ENCODE measurements at regions not wholly inside any gene's neighbourhood (a gene's known extent, or its start where the extent isn't known, plus 50 kb on each side); places are given as distances from the start of the nearest gene placed in this dataset.
A peak's percentile ranks its signal among the peaks of the same experiment; 100 is the strongest.

DNA sequence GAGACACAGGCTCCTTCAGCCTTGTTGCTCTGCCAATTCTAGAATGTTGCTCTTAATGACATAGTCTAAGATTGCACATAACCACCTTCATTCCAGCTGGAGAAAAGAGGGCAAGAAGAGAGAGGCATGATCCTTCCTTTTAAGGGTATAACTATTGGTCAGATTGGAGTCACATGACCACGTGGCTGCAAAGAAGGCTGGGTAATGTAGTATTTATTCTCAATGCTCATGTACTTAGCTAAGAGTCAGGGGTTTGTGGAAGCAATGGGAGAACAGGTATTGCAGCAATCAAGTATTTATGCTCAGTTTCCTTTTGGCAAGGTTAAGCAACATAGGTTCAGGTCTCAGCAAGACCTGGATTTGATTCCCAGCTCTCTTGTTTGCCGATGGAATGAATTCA lies 298.8 kb upstream of the TBX3 start:
- Histone ChIP-seq H3K27ac (no peak overlapping the region), H3K9me3 (no peaks in the 10 kb centered on the region), H3K36me3 (ENCODE audit: insufficient read depth in 1 of 2, low read depth in 1 of 2) (no peaks in the 10 kb centered on the region), H3K4me3 (no peak overlapping the region), H3K27me3 (ENCODE audit: insufficient read depth in 3 of 3, low read length in 2 of 3) (no peaks in the 10 kb centered on the region), H3K4me1 (no peaks in the 10 kb centered on the region)
- TF ChIP-seq, protein P1, sequence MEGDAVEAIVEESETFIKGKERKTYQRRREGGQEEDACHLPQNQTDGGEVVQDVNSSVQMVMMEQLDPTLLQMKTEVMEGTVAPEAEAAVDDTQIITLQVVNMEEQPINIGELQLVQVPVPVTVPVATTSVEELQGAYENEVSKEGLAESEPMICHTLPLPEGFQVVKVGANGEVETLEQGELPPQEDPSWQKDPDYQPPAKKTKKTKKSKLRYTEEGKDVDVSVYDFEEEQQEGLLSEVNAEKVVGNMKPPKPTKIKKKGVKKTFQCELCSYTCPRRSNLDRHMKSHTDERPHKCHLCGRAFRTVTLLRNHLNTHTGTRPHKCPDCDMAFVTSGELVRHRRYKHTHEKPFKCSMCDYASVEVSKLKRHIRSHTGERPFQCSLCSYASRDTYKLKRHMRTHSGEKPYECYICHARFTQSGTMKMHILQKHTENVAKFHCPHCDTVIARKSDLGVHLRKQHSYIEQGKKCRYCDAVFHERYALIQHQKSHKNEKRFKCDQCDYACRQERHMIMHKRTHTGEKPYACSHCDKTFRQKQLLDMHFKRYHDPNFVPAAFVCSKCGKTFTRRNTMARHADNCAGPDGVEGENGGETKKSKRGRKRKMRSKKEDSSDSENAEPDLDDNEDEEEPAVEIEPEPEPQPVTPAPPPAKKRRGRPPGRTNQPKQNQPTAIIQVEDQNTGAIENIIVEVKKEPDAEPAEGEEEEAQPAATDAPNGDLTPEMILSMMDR (IDR thresholded peaks at IDR 0.05): no peak
- WGBS, 3 donors: 54 to 65% (median 60%) methylated on average over 2 of the region's 2 CpGs
- DNase-seq: no peak
- ATAC-seq: no peak
- intact Hi-C loops (cut with DNase I): no loop called here

DNA sequence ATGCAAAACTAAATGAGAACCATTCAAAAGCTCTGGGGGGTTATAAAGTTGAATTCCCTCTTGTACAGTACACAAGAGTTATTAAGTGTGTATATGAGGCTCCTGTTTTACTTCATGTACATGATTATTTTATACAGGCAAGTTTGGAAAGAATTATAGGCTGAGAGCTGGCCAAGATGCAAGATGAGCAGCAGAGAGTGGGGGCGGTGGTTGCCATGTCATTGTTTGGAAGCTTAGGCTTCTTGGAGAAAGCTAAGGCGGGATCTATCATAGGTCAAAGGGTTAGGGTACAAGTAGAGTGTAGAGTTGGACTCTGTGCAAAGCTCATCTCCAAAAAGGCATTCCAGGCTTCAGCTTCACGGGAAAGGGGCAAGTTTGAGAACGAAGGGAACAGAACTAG lies 297.1 kb upstream of the TBX3 start:
- 76 to 79% (median 76%) methylated on average over 4 of the region's 4 CpGs for WGBS, 3 donors
- DNase-seq (no peak), ATAC-seq (no peak)
- Histone ChIP-seq H3K4me3 (no peak overlapping the region), H3K27me3 (ENCODE audit: insufficient read depth in 3 of 3, low read length in 2 of 3) (no peaks in the 10 kb centered on the region), H3K27ac (no peak overlapping the region), H3K36me3 (ENCODE audit: insufficient read depth in 1 of 2, low read depth in 1 of 2) (no peaks in the 10 kb centered on the region), H3K9me3 (no peaks in the 10 kb centered on the region), H3K4me1 (no peaks in the 10 kb centered on the region)
- intact Hi-C loops (cut with DNase I): no loop called here
- TF ChIP-seq, protein P1 (IDR thresholded peaks at IDR 0.05): no peak

DNA sequence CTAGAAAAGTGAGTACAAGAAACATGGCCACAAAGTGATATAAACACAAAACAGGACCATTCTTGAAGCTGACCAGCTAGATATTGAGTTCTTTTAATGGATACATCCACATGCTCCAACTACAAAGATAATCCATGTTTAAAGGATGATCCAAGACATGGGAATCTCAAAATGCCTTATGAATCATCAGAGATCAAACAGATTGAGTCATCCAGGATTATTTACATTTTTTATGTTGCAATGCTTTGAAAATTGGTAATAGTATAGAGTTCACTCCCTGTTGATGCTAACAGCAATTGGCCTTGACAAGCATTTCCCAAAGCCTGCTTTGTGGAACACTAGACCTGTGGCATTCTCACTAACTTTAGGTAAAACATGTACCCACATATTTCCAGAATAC lies 293.0 kb upstream of the TBX3 start:
- H3K4me1 ChIP-seq: no peaks in the 10 kb centered on the region
- DNase-seq (no peak), ATAC-seq (no peak)
- H3K36me3 ChIP-seq (ENCODE audit: insufficient read depth in 1 of 2, low read depth in 1 of 2): no peaks in the 10 kb centered on the region
- no peak overlapping the region for H3K4me3 ChIP-seq
- H3K27me3 ChIP-seq (ENCODE audit: insufficient read depth in 3 of 3, low read length in 2 of 3): no peaks in the 10 kb centered on the region
- intact Hi-C loops (cut with DNase I): no loop called here
- no peak overlapping the region for H3K27ac ChIP-seq
- TF ChIP-seq, protein P1 (IDR thresholded peaks at IDR 0.05): no peak
- H3K9me3 ChIP-seq: no peaks in the 10 kb centered on the region

DNA sequence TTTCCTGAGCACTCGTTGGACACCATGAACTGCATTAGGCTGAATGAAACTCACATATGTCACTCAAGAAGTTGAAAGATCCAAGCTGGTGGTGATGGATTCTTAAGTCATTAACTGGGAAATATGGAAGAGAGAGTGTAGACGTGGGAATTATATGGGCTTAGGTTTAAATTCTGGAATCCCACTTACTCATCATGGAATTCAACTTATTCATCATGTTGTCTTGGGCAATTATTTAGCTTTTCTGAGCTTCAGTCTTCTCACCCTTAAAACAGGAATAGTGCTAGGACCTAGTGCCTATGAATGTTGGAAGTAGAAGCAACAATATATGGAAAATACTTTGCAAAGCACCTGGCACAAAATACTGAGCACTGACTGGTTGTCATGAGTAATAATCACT lies 292.4 kb upstream of the TBX3 start:
- TF ChIP-seq, protein P1 (IDR thresholded peaks at IDR 0.05): no peak
- 65 to 75% (median 68%) methylated on average over 2 of the region's 2 CpGs for WGBS, 3 donors
- Histone ChIP-seq H3K4me1 (no peaks in the 10 kb centered on the region), H3K27me3 (ENCODE audit: insufficient read depth in 3 of 3, low read length in 2 of 3) (no peaks in the 10 kb centered on the region), H3K27ac (no peak overlapping the region), H3K36me3 (ENCODE audit: insufficient read depth in 1 of 2, low read depth in 1 of 2) (no peaks in the 10 kb centered on the region), H3K9me3 (no peaks in the 10 kb centered on the region), H3K4me3 (no peak overlapping the region)
- DNase-seq (no peak), ATAC-seq (no peak)
- intact Hi-C loops (cut with DNase I): no loop called here

DNA sequence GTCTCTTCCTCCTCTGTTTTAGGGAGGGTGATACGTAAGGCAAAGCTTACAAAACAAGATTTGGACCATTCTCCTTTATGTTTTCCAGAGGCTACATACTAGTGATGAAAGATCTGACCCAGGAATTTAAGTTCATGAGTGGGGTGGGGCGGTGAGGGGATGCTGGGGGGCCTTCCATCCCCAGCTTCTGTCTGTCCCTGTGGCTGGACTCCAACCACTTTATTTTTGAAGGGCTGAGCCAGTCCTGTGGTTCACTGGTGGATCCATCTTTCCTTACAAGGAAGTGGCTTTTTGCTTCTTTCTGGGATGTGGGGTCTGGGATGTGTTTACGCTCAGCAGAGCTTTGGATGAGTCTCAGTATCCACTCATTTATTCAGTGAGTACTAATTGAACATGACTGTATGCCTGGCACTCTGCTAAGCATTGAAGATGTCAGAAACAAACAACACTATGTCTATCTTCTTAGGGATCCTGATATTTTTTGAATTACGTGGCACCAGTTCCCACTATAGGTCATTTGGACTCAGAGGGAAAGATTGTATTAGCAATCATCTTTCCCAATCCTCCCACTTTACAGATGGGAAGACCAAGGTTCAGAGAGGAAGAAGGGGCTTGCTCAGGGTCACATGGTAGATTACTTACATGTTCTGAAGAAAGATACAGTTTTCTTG lies 291.8 kb upstream of the TBX3 start:
- ATAC-seq (peak in 1 of 4 donors; percentile 15), DNase-seq (no peak)
- H3K36me3 ChIP-seq (ENCODE audit: insufficient read depth in 1 of 2, low read depth in 1 of 2): no peaks in the 10 kb centered on the region
- H3K27me3 ChIP-seq (ENCODE audit: insufficient read depth in 3 of 3, low read length in 2 of 3): no peaks in the 10 kb centered on the region
- intact Hi-C loops (cut with DNase I): no loop called here
- WGBS, 3 donors: 75 to 79% (median 77%) methylated on average over 4 of the region's 4 CpGs
- H3K4me3 ChIP-seq: no peak overlapping the region
- no peaks in the 10 kb centered on the region for H3K4me1 ChIP-seq
- TF ChIP-seq, protein P1 (IDR thresholded peaks at IDR 0.05): no peak
- H3K9me3 ChIP-seq: no peaks in the 10 kb centered on the region
- no peak overlapping the region for H3K27ac ChIP-seq

All from psoas muscle (tissue), 7 donors.